Muscle layer of duodenum (tissue), 2 donors: ENCODE measurements at regions not wholly inside any gene's neighbourhood (a gene's known extent, or its start where the extent isn't known, plus 50 kb on each side); places are given as distances from the start of the nearest gene placed in this dataset.

Source experiments
- H3K27ac ChIP-seq: one replicate; pipeline ENCODE4 v1.7.0; 2013; ENCODE audit warnings: mild to moderate bottlenecking, low read length
- H3K27me3 ChIP-seq: one replicate; pipeline ENCODE4 v1.7.0; 2013; ENCODE audit warnings: low read depth, mild to moderate bottlenecking, control low read depth, low read length
- H3K36me3 ChIP-seq, 2 donors: one replicate each; pipeline ENCODE4 v1.7.0; 2013; ENCODE audit warnings: low read length in 2 of 2, control low read depth in 1 of 2, mild to moderate bottlenecking in 1 of 2; ENCODE audit not compliant: insufficient read depth in 2 of 2, control insufficient read depth in 1 of 2
- H3K4me1 ChIP-seq, 2 donors: one replicate each; pipeline ENCODE4 v1.7.0; 2013; ENCODE audit warnings: low read length in 2 of 2, mild to moderate bottlenecking in 2 of 2, control low read depth in 1 of 2, moderate library complexity in 1 of 2; ENCODE audit not compliant: insufficient read depth in 2 of 2, control insufficient read depth in 1 of 2
- H3K4me3 ChIP-seq, 2 donors: one replicate each; pipeline ENCODE4 v1.7.0; 2013; ENCODE audit warnings: low read length in 2 of 2, low read depth in 1 of 2, mild to moderate bottlenecking in 1 of 2
- H3K9me3 ChIP-seq, 2 donors: one replicate each; pipeline ENCODE4 v1.7.0; 2013; ENCODE audit warnings: low read length in 2 of 2, control low read depth in 1 of 2, mild to moderate bottlenecking in 1 of 2; ENCODE audit not compliant: control insufficient read depth in 1 of 2
- donor health status: healthy.

DNA sequence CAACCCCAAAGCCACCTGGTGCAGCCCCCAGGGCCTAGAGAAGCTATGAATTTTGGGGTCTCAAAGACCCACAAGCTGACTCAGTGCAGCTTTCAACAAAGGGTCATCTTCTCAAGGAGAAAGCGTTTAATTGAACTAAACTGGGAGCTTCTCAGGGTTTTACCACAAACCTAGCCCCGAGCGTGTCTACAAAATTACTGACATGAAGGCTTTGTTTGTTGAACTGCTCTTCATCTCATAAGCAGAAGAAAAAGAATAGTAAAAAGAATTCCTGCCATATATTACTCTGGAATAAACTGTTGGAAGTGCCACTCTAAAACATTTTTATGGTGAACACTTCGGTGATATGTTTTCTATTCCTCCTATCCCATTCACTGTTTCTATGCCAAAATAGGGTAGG, 50.8 kb upstream of the INCENP start:
- Histone ChIP-seq H3K4me3 (no peak overlapping the region), H3K27me3 (no peaks in the 10 kb centered on the region), H3K4me1 (no peaks in the 10 kb centered on the region), H3K27ac (no peak overlapping the region), H3K36me3 (no peaks in the 10 kb centered on the region), H3K9me3 (no peaks in the 10 kb centered on the region)

DNA sequence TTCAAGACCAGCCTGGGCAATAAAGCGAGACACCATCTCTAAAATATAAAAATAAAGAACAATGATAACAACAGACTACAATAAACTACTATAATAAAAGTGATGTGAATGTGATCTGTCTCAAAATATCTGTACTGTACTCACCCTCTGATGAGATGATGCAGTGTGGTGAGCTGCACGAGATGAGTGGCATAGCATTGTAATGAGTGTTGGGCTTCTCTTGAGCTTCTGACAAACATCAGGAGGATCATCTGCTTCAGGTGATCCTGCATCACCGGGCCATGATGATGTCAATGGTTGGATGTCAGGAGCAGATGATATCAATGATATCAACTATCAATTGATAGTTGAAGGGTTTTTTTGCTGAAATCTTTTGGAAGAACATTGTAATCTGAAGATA, 52.4 kb upstream of the INCENP start:
- H3K27me3 ChIP-seq: no peaks in the 10 kb centered on the region
- H3K9me3 ChIP-seq: no peaks in the 10 kb centered on the region
- no peaks in the 10 kb centered on the region for H3K4me1 ChIP-seq
- no peaks in the 10 kb centered on the region for H3K36me3 ChIP-seq
- H3K27ac ChIP-seq: no peak overlapping the region
- H3K4me3 ChIP-seq: no peak overlapping the region

DNA sequence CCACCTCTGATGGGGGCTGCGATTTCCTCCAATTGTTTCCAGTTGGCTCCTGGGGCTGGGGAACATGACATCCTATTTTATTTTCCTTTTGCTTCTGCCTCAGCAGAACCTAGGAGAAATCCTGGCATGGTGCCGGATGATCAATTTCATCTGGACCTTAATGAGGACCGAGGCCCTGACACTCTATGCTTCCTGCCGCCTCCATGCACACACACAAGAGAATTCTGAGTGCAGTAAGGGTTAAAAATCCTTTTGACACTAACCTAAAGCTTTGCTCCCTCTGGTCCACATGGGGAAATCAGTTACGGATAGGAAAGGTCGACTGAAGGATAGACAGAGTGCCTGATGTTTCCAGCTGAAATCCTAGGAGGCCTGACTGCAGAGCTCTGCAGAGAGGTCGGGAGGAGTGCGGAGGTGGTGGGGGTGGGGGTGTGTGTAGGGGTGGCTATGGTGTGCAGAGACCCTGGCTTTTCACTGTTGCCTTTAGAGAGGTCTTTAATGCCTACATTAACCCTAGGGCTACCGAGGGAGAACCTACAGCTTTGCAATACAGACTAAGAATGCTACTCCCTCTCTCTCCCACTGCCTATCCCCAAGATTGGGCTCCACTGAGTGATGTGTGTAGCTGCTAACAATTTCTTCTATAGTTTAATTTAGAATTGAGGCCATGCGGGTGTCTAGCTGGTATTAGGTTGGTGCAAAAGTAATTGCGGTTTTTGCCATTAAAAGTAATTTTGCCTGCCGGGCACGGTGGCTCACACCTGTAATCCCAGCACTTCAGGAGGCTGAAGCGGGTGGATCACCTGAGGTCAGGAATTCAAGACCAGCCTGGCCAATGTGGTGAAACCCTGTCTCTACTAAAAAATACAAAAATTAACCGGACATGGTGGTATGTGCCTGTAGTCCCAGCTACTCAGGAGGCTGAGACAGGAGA, 53.6 kb upstream of the INCENP start:
- Histone ChIP-seq H3K4me1 (no peaks in the 10 kb centered on the region), H3K27ac (no peak overlapping the region), H3K27me3 (no peaks in the 10 kb centered on the region), H3K4me3 (no peak overlapping the region), H3K36me3 (no peaks in the 10 kb centered on the region), H3K9me3 (no peaks in the 10 kb centered on the region)

DNA sequence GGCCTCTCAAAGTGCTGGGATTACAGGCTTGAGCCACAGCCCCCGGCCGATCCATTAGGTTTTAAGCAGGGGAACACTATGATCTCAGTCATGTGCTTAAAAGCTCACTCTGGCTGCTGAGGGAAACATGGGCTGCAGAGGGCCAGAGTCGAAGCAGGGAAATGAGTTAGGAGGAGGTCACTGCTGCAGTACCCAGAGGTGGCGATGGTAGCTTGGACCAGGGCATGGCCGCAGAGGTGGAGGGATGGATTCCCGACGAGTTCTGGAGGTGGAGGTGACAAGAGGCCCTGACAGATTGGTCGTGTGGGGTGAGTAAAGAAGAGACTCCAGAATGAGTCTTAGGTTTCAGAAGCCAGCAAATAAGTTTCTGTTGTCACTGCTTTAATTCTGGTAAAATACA, 54.4 kb upstream of the INCENP start:
- H3K4me1 ChIP-seq: no peaks in the 10 kb centered on the region
- no peak overlapping the region for H3K4me3 ChIP-seq
- no peaks in the 10 kb centered on the region for H3K27me3 ChIP-seq
- no peaks in the 10 kb centered on the region for H3K36me3 ChIP-seq
- H3K9me3 ChIP-seq: no peaks in the 10 kb centered on the region
- H3K27ac ChIP-seq: no peak overlapping the region

DNA sequence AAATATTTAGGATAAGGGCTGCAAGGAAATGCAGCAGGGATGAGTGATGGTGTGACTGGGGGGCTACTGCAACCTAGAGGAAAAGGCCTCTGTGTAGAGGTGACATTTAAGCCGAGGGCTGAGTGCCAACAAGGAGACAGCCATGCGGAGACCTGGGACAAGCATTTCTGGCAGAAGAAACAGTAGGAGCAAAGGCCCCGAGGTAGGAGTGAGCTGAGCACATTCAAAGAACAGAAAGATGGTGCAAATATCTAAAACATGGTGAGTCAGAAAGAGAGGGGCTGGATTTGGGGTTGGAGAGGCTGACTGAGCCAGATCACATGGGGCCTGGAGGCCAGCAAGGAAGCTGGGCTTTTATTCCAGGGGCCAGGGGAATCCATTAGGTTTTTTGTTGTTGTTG, 55.1 kb upstream of the INCENP start:
- Histone ChIP-seq H3K27me3 (no peaks in the 10 kb centered on the region), H3K9me3 (no peaks in the 10 kb centered on the region)

DNA sequence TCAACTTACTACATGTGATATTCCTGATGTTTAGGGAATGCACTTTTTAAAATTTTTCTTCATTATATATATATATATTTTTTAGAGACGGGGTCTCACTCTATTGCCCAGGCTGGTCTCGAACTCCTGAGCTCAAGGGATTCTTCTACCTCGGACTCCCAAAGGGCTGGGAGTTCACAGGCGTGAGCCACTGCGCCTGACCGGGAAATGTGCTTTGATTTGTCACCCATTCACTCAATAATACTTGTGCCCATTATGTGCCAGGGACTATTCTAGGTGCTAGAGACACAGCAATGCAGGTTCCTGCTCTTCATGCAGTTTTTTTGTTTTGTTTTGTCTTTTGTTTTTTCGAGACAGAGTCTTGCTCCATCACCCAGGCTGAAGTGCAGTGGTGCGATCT, 56.1 kb upstream of the INCENP start:
- H3K4me3 ChIP-seq: no peak overlapping the region

More for the DNA sequence above, 55.1 kb upstream of the INCENP start:
- Histone ChIP-seq H3K36me3 (no peaks in the 10 kb centered on the region), H3K4me1 (no peaks in the 10 kb centered on the region), H3K27ac (no peak overlapping the region), H3K4me3 (no peak overlapping the region)

DNA sequence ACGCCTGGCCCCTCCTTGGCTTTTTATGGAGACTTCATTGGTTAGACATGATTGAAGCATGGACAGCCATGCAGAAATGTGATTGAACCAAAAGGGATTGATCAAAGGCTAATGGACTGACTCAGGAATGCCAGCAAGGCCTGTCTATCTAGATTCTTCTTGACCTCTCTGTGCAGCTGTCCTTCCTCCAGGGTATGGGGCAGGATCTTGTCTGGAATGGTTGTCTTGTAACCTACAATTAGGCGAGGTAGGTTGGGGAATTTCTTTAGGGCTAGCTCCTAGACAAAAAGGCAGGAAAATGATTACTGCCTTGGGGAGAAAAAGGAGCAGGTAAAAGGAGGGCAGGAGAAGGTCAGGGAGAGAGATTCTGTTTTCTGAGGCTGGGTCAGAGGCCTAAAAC, 59.6 kb upstream of the INCENP start:
- Histone ChIP-seq H3K27ac (no peak overlapping the region), H3K4me1 (no peaks in the 10 kb centered on the region), H3K9me3 (no peaks in the 10 kb centered on the region), H3K27me3 (no peaks in the 10 kb centered on the region), H3K36me3 (no peaks in the 10 kb centered on the region), H3K4me3 (no peak overlapping the region)

More for the DNA sequence above, 56.1 kb upstream of the INCENP start:
- Histone ChIP-seq H3K36me3 (no peaks in the 10 kb centered on the region), H3K27ac (no peak overlapping the region), H3K4me1 (no peaks in the 10 kb centered on the region), H3K27me3 (no peaks in the 10 kb centered on the region), H3K9me3 (no peaks in the 10 kb centered on the region)

DNA sequence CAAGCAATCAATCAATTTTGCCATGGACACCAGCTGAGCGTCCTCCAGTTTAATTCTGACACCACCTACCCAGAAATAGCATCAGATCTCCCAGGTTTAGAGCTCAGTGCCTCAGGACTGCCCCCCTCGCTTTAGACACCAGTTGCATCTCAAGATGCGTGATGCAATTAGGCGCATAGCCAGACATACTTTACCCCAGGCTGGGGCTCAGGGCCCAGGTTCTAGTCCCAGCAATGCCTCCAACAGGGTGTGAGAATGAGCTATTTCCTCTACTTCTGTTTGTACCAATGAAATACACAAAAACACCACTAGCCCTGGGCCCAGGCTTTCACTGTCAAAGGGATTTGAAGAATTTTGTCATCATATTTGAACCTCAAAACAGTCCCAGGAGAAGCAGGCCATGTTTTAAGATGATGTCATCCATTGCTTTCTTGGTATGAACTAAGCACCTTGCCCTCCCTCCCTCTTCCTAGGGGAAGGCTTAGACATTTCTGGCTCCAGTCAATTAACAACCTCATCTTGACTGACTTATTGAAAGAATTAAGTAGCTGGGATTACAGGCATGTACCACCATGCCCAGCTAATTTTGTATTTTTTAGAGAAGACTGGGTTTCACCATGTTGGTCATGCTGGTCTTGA, 61.5 kb upstream of the INCENP start:
- no peaks in the 10 kb centered on the region for H3K36me3 ChIP-seq
- H3K27me3 ChIP-seq: no peaks in the 10 kb centered on the region
- no peak overlapping the region for H3K4me3 ChIP-seq
- H3K4me1 ChIP-seq: no peaks in the 10 kb centered on the region
- no peak overlapping the region for H3K27ac ChIP-seq
- no peaks in the 10 kb centered on the region for H3K9me3 ChIP-seq

DNA sequence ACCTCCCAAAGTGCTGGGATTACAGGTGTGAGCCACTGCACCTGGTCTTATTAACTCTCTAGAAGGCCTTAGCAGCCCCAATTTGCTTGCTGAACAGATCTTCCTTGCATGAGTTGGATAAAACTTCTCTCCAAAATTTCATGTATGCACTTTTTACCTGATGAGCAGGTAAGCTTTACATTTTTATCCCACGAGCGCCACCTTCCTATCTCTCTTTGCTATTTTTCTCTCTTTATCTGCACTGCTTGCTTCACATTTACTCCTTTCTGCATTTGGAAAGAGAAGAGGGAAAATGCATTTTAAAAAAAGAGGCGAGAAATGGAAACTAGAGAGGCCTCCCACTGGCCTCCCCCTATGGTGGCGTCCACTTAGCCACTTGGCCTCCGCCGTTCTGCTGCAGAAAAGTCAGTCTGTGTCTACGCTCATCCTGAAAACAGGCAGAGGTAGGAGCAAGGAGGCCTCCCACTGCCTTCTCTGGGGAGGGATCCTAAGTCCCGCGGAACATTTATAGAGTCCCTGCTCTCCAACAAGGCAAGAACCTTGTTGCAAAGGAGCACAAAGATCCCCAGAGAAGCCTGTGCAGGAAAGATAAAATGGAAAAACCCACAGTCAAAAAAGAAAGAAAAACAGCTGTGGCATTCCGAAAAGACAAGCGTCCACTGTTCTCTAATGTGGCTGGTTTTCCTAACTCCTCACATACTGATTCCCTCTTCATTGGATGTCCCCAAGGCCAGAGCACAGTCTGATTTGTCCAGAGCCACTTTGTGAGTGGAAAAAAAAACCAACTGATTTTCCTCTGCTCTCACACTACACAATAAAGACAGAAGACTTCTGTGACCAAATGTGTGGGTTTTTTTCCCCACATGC, 62.2 kb upstream of the INCENP start:
- Histone ChIP-seq H3K27ac (no peak overlapping the region), H3K27me3 (no peaks in the 10 kb centered on the region), H3K36me3 (no peaks in the 10 kb centered on the region), H3K4me3 (no peak overlapping the region), H3K9me3 (no peaks in the 10 kb centered on the region), H3K4me1 (no peaks in the 10 kb centered on the region)

DNA sequence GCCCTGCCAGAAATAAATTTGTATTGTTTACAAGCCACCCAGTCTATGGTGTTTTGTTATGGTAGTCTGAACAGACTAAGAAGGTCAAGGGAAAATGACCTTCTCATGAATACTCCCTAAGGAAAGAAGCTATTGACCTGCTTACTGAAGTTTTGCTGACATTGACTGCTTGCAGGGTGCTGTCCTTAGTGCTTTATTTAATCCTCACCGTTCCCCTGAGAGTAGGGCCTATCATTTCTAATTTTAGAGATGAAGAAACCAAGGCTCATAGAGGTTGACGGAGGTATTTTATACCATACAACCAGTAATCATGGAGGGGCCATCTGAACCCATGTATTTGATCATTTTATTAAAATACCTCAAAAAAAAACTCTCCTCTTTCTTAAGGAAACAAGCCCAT, 66.7 kb upstream of the INCENP start:
- H3K36me3 ChIP-seq: no peaks in the 10 kb centered on the region
- H3K9me3 ChIP-seq: no peaks in the 10 kb centered on the region
- no peak overlapping the region for H3K27ac ChIP-seq
- no peaks in the 10 kb centered on the region for H3K4me1 ChIP-seq
- H3K27me3 ChIP-seq: no peaks in the 10 kb centered on the region
- no peak overlapping the region for H3K4me3 ChIP-seq

DNA sequence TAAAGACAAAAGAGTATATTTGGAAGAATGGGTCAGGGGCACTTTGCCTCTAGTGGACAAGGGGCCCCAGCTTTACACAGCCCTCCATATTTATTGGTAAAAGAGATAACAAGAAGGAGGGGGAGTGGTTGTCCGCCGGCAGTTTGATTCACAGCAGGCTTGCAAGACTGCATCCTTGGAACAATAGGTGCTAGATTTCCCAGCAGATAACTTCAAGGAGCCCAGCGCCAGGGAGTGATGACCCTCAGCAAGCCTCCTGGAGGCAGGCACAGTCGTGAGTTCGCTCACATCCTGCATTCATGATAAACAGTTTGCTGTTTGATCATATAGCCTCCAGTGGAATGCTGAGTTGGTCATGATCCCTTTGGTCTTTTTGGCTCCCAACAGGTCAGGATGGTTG, 67.8 kb upstream of the INCENP start:
- Histone ChIP-seq H3K4me1 (no peaks in the 10 kb centered on the region), H3K4me3 (no peak overlapping the region), H3K27ac (no peak overlapping the region), H3K27me3 (no peaks in the 10 kb centered on the region), H3K9me3 (no peaks in the 10 kb centered on the region), H3K36me3 (no peaks in the 10 kb centered on the region)
